ENCODE measurements at regions not wholly inside any gene's neighbourhood (a gene's known extent, or its start where the extent isn't known, plus 50 kb on each side); places are given as distances from the start of the nearest gene placed in this dataset.

DNA sequence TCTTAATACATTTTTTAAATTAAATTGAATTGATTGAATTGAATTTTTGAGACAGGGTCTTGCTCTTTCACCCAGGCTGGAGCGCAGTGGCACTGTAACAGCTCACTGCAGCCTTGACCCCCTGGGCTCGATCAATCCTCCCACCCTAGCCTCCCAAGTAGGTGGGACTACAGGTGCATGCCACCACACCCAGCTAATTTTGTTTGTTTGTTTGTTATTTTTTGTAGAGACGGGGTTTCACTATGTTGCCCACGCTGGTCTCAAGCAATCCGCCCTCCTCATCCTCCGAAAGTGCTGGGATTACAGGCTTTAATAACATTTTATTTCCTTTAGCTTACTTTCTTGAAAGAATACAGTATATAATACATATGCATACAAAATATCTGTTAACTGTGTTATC is 226.9 kb downstream of the BUD13 start:
- peaks cover 0 to 10% of the 10 kb centered on the region in 2 donors for H3K27me3 Mint-ChIP-seq (ENCODE audit: low read depth in 2 of 2)
- Histone ChIP-seq H3K9me3 (ENCODE audit: control insufficient read depth, insufficient read depth, low read length) (no peaks in the 10 kb centered on the region), H3K27me3 (ENCODE audit: control insufficient read depth, insufficient read depth, low read length) (no peaks in the 10 kb centered on the region), H3K36me3 (ENCODE audit: control insufficient read depth, insufficient read depth, low read length) (no peaks in the 10 kb centered on the region), H3K4me1 (ENCODE audit: control insufficient read depth, insufficient read depth, low read length) (no peaks in the 10 kb centered on the region), H3K4me3 (ENCODE audit: low read length) (no peak overlapping the region), H3K27ac (ENCODE audit: low read length) (no peak overlapping the region)
- H3K4me3 Mint-ChIP-seq = no peak overlapping the region
- TF ChIP-seq, protein P1, sequence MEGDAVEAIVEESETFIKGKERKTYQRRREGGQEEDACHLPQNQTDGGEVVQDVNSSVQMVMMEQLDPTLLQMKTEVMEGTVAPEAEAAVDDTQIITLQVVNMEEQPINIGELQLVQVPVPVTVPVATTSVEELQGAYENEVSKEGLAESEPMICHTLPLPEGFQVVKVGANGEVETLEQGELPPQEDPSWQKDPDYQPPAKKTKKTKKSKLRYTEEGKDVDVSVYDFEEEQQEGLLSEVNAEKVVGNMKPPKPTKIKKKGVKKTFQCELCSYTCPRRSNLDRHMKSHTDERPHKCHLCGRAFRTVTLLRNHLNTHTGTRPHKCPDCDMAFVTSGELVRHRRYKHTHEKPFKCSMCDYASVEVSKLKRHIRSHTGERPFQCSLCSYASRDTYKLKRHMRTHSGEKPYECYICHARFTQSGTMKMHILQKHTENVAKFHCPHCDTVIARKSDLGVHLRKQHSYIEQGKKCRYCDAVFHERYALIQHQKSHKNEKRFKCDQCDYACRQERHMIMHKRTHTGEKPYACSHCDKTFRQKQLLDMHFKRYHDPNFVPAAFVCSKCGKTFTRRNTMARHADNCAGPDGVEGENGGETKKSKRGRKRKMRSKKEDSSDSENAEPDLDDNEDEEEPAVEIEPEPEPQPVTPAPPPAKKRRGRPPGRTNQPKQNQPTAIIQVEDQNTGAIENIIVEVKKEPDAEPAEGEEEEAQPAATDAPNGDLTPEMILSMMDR (IDR thresholded peaks at IDR 0.05) = no peak
- no peaks in the 10 kb centered on the region for H3K36me3 Mint-ChIP-seq
- intact Hi-C loops (cut with micrococcal nuclease) = no loop called here
- DNase-seq (no peak), ATAC-seq (no peak)
- peaks cover 0 to 2% of the 10 kb centered on the region in 2 donors for H3K9me3 Mint-ChIP-seq
- no peak overlapping the region for H3K27ac Mint-ChIP-seq
- no peaks in the 10 kb centered on the region for H3K4me1 Mint-ChIP-seq
- 100% methylated on average over 1 of the region's 6 CpGs for WGBS (ENCODE audit: insufficient coverage)

DNA sequence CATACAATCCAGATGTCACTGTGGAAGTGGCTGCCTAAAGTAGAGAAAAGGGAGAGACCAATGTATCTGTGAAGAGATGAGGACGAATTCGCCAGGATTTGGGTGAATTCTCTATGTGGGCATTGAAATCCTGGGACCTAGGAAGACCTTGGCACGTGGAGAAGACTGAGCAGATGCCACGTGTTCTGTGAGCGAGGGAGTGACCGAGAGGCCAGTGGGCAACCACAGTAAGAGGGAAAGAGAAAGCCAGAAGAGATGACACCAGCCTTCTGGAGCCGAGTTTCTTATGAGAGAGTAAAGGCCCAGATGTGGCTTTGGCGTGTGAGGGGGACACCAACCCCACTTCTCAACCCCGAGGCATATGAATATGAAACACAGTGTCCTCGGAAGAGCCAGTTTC is 228.1 kb downstream of the BUD13 start:
- no peaks in the 10 kb centered on the region for H3K4me1 ChIP-seq (ENCODE audit: control insufficient read depth, insufficient read depth, low read length)
- ATAC-seq = no peak
- intact Hi-C loops (cut with micrococcal nuclease) = no loop called here
- Mint-ChIP-seq H3K4me3 (no peak overlapping the region), H3K36me3 (no peaks in the 10 kb centered on the region), H3K27ac (no peak overlapping the region), H3K9me3 (peaks cover 0 to 2% of the 10 kb centered on the region in 2 donors), H3K27me3 (ENCODE audit: low read depth in 2 of 2) (peaks cover 5 to 10% of the 10 kb centered on the region in 2 donors), H3K4me1 (no peaks in the 10 kb centered on the region)
- no peak overlapping the region for H3K4me3 ChIP-seq (ENCODE audit: low read length)
- H3K36me3 ChIP-seq (ENCODE audit: control insufficient read depth, insufficient read depth, low read length) = no peaks in the 10 kb centered on the region
- H3K27me3 ChIP-seq (ENCODE audit: control insufficient read depth, insufficient read depth, low read length) = no peaks in the 10 kb centered on the region
- no peaks in the 10 kb centered on the region for H3K9me3 ChIP-seq (ENCODE audit: control insufficient read depth, insufficient read depth, low read length)
- no peak for DNase-seq
- no peak overlapping the region for H3K27ac ChIP-seq (ENCODE audit: low read length)
- WGBS (ENCODE audit: insufficient coverage) = 85% methylated on average over 10 of the region's 10 CpGs
- TF ChIP-seq, protein P1 (IDR thresholded peaks at IDR 0.05) = no peak

DNA sequence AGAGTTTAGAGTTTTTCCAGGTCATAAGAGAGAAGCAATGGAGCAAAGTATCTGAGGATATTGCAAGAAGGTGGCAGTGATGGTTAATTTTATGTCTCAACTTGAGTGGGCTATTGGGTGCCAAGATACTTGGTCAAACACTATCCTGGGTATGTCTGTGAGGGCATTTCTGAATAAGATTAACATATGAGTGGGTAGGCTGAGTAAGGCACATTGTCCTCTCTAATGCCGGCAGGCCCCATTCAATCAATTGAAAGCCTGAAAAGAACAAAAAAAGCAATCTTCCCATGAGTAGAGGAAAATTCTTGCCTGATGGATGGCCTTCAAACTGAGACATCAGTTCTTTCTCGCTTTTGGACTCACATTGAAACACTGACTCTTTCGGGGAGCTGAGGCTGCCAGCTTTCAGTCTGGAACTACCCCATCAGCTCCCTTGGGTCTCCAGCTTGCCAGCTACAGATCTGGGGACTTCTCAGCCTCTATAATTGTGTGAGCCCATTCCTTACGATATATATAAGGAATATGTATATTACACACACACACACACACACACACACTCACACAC is 228.8 kb downstream of the BUD13 start:
- Histone ChIP-seq H3K27ac (ENCODE audit: low read length) (no peak overlapping the region), H3K9me3 (ENCODE audit: control insufficient read depth, insufficient read depth, low read length) (no peaks in the 10 kb centered on the region), H3K27me3 (ENCODE audit: control insufficient read depth, insufficient read depth, low read length) (no peaks in the 10 kb centered on the region), H3K4me3 (ENCODE audit: low read length) (no peak overlapping the region), H3K4me1 (ENCODE audit: control insufficient read depth, insufficient read depth, low read length) (no peaks in the 10 kb centered on the region), H3K36me3 (ENCODE audit: control insufficient read depth, insufficient read depth, low read length) (no peaks in the 10 kb centered on the region)
- no peak for ATAC-seq
- Mint-ChIP-seq H3K36me3 (no peaks in the 10 kb centered on the region), H3K27me3 (ENCODE audit: low read depth in 2 of 2) (peaks cover 5% of the 10 kb centered on the region in 2 donors), H3K4me1 (no peaks in the 10 kb centered on the region), H3K9me3 (peaks cover 0 to under 1% of the 10 kb centered on the region in 2 donors), H3K27ac (no peak overlapping the region), H3K4me3 (no peak overlapping the region)
- TF ChIP-seq, protein P1 (IDR thresholded peaks at IDR 0.05) = no peak
- 96% methylated on average over 3 of the region's 4 CpGs for WGBS (ENCODE audit: insufficient coverage)
- DNase-seq = no peak
- intact Hi-C loops (cut with micrococcal nuclease) = no loop called here

DNA sequence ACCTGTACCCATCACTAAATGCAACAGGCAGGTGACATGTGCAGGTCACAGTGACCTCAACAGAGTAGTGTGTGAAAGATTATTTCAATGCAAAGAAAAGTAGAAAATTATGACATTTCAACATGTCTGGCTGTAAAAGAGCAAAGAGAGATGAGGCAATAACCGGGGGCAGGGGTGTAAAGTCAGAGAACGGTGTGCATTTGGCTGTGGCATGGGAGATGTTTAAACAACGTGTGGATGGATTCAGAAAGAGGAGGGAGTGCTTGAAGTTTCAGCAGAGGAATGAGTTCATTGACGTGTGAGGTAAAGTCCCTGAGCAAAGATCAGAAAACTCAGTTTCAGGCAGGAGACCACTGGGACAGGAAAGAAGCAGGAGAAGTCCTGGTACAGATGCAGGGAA is 229.7 kb downstream of the BUD13 start:
- no peak for DNase-seq
- 70% methylated on average over 4 of the region's 4 CpGs for WGBS (ENCODE audit: insufficient coverage)
- intact Hi-C loops (cut with micrococcal nuclease) = no loop called here

More for the DNA sequence above, 229.7 kb downstream of the BUD13 start:
- no peak for ATAC-seq
- Mint-ChIP-seq H3K4me1 (no peaks in the 10 kb centered on the region), H3K27ac (no peak overlapping the region), H3K27me3 (ENCODE audit: low read depth in 2 of 2) (peaks cover 10 to 11% of the 10 kb centered on the region in 2 donors), H3K9me3 (no peaks in the 10 kb centered on the region), H3K4me3 (no peak overlapping the region), H3K36me3 (no peaks in the 10 kb centered on the region)
- Histone ChIP-seq H3K27ac (ENCODE audit: low read length) (no peak overlapping the region), H3K4me3 (ENCODE audit: low read length) (no peak overlapping the region), H3K4me1 (ENCODE audit: control insufficient read depth, insufficient read depth, low read length) (no peaks in the 10 kb centered on the region), H3K27me3 (ENCODE audit: control insufficient read depth, insufficient read depth, low read length) (no peaks in the 10 kb centered on the region), H3K36me3 (ENCODE audit: control insufficient read depth, insufficient read depth, low read length) (no peaks in the 10 kb centered on the region), H3K9me3 (ENCODE audit: control insufficient read depth, insufficient read depth, low read length) (no peaks in the 10 kb centered on the region)
- TF ChIP-seq, protein P1 (IDR thresholded peaks at IDR 0.05) = no peak
